Sigmoid colon (tissue), 6 donors: ENCODE measurements at regions not wholly inside any gene's neighbourhood (a gene's known extent, or its start where the extent isn't known, plus 50 kb on each side); places are given as distances from the start of the nearest gene placed in this dataset.

Experiments
- DNase-seq: peaks from one replicate; pipeline ENCODE4 v3.0.0-alpha.2; 2019
- H3K27ac ChIP-seq, 4 donors: fragments of 200-600 bp; sonication (generic); one replicate each; pipeline ENCODE4 v1.5.1; 2016 to 2019; ENCODE audit warnings: mild to moderate bottlenecking in 1 of 4
- H3K27me3 ChIP-seq, 3 donors: fragments of 200-600 bp; sonication (generic); one replicate each; pipeline ENCODE4 v1.5.1; 2019; ENCODE audit warnings: mild to moderate bottlenecking in 1 of 3
- H3K36me3 ChIP-seq, 4 donors: fragments of 200-600 bp; sonication (generic); one replicate each; pipeline ENCODE4 v1.5.1; 2016 to 2019
- H3K4me1 ChIP-seq, 4 donors: fragments of 200-600 bp; sonication (generic); one replicate each; pipeline ENCODE4 v1.5.1; 2017 to 2019
- H3K4me3 ChIP-seq, 4 donors: fragments of 200-600 bp; sonication (generic); one replicate each; pipeline ENCODE4 v1.5.1; 2017 to 2019; ENCODE audit warnings: mild to moderate bottlenecking in 2 of 4, moderate library complexity in 1 of 4
- H3K9me3 ChIP-seq, 4 donors: fragments of 200-600 bp in 3 of 4; sonication (generic) in 3 of 4; one replicate each; pipeline versions ENCODE4 v1.5.1 to v1.6.1; 2013 to 2019
- CTCF ChIP-seq, 4 experiments: fragments of 450-650 bp in 3 of 4; fragments of 200-600 bp in 1 of 4; IDR thresholded peaks; one replicate each; pipeline ENCODE4 v1.5.1; 2016 to 2019; ENCODE audit warnings: antibody characterized with exemption in 4 of 4, mild to moderate bottlenecking in 3 of 4, moderate library complexity in 2 of 4
- EP300 ChIP-seq, 4 donors: sonication (generic); formaldehyde crosslinking; IDR thresholded peaks; one replicate each; pipeline ENCODE4 v1.6.1; 2017; ENCODE audit warnings: antibody characterized with exemption in 4 of 4
- POLR2A ChIP-seq, 2 donors: fragments of 450-650 bp; IDR thresholded peaks; one replicate each; pipeline ENCODE4 v1.6.1; 2016; ENCODE audit warnings: antibody characterized with exemption in 2 of 2, mild to moderate bottlenecking in 2 of 2, moderate library complexity in 2 of 2
- POLR2AphosphoS5 ChIP-seq, 4 donors: sonication (generic); formaldehyde crosslinking; IDR thresholded peaks; one replicate each; pipeline ENCODE4 v1.6.1; 2017; ENCODE audit warnings: antibody characterized with exemption in 4 of 4
- WGBS, 2 donors: extraction: QIAGEN DNeasy Blood & Tissue Kit; methylation state at CpG; one replicate each; pipeline ENCODE4 v1.1.7; 2013; 5-methylcytosine and 5-hydroxymethylcytosine counted together
- intact Hi-C: fragments of 100-400 bp; cut with DNase I; formaldehyde crosslinking; loops from one replicate; pipeline ENCODE4 v1.15.1; 2023
- donor health status: healthy with polysubstance abuse.
- donor health status: healthy.

- no peak overlapping the region for H3K4me3 ChIP-seq
- H3K27ac ChIP-seq: no peak overlapping the region
- no peaks in the 10 kb centered on the region for H3K27me3 ChIP-seq
- intact Hi-C loops: no loop called here
- 83 to 90% methylated on average over 3 of the region's 3 CpGs for WGBS, 2 donors
- DNase-seq: no peak
- H3K9me3 ChIP-seq: peaks cover 0 to 2% (median 0%) of the 10 kb centered on the region in 4 donors
- no peak for TF ChIP-seq CTCF (IDR thresholded peaks at IDR 0.05)
- TF ChIP-seq POLR2A (IDR thresholded peaks at IDR 0.05): no peak
- TF ChIP-seq POLR2AphosphoS5 (IDR thresholded peaks at IDR 0.05): no peak
- TF ChIP-seq EP300 (IDR thresholded peaks at IDR 0.05): no peak
- H3K4me1 ChIP-seq: no peaks in the 10 kb centered on the region
- H3K36me3 ChIP-seq: no peaks in the 10 kb centered on the region
Measured at GRCh38 chr2:123127236-123127635, 897.9 kb upstream of the CNTNAP5 start.

- intact Hi-C loops: no loop called here
Measured at GRCh38 chr2:123128951-123129350, 896.1 kb upstream of the CNTNAP5 start.

GRCh38 chr2:123136419-123136818, 888.7 kb upstream of the CNTNAP5 start:
- 81% methylated on average over 4 of the region's 4 CpGs for WGBS, 2 donors
- H3K9me3 ChIP-seq: no peaks in the 10 kb centered on the region
- intact Hi-C loops: no loop called here
- no peaks in the 10 kb centered on the region for H3K27me3 ChIP-seq
- no peak overlapping the region for H3K4me3 ChIP-seq
- H3K36me3 ChIP-seq: no peaks in the 10 kb centered on the region
- no peak overlapping the region for H3K27ac ChIP-seq
- no peak for DNase-seq
- TF ChIP-seq POLR2AphosphoS5 (IDR thresholded peaks at IDR 0.05): no peak
- TF ChIP-seq EP300 (IDR thresholded peaks at IDR 0.05): no peak
- TF ChIP-seq CTCF (IDR thresholded peaks at IDR 0.05): no peak
- TF ChIP-seq POLR2A (IDR thresholded peaks at IDR 0.05): no peak
- no peaks in the 10 kb centered on the region for H3K4me1 ChIP-seq

More at GRCh38 chr2:123128951-123129350, 896.1 kb upstream of the CNTNAP5 start:
- no peak for DNase-seq
- Histone ChIP-seq H3K36me3 (no peaks in the 10 kb centered on the region), H3K27me3 (no peaks in the 10 kb centered on the region), H3K9me3 (peaks cover 0 to 2% (median 0%) of the 10 kb centered on the region in 4 donors), H3K4me1 (no peaks in the 10 kb centered on the region), H3K27ac (no peak overlapping the region), H3K4me3 (no peak overlapping the region)
- 45 to 70% methylated on average over 1 of the region's 1 CpG for WGBS, 2 donors
- no peak for TF ChIP-seq CTCF (IDR thresholded peaks at IDR 0.05)

- intact Hi-C loops: no loop called here
- H3K36me3 ChIP-seq: no peaks in the 10 kb centered on the region
- no peak for TF ChIP-seq EP300 (IDR thresholded peaks at IDR 0.05)
- TF ChIP-seq CTCF (IDR thresholded peaks at IDR 0.05): no peak
- TF ChIP-seq POLR2A (IDR thresholded peaks at IDR 0.05): no peak
- no peak for TF ChIP-seq POLR2AphosphoS5 (IDR thresholded peaks at IDR 0.05)
- no peaks in the 10 kb centered on the region for H3K27me3 ChIP-seq
- peaks cover 0 to 15% (median 2%) of the 10 kb centered on the region in 4 donors for H3K4me1 ChIP-seq
- H3K4me3 ChIP-seq: no peak overlapping the region
- DNase-seq: no peak
- peaks cover 0 to 4% (median 0%) of the 10 kb centered on the region in 4 donors for H3K9me3 ChIP-seq
- 83 to 94% methylated on average over 1 of the region's 1 CpG for WGBS, 2 donors
- H3K27ac ChIP-seq: no peak overlapping the region
Measured at GRCh38 chr2:123144082-123144481, 881.0 kb upstream of the CNTNAP5 start.

- 15 to 50% methylated on average over 1 of the region's 1 CpG for WGBS, 2 donors
- no peaks in the 10 kb centered on the region for H3K9me3 ChIP-seq
- intact Hi-C loops: no loop called here
Measured at GRCh38 chr2:123153041-123153440, 872.0 kb upstream of the CNTNAP5 start.

More at GRCh38 chr2:123153041-123153440, 872.0 kb upstream of the CNTNAP5 start:
- Histone ChIP-seq H3K27ac (no peak overlapping the region), H3K27me3 (no peaks in the 10 kb centered on the region), H3K4me1 (peaks cover 0 to 8% (median under 1%) of the 10 kb centered on the region in 4 donors), H3K36me3 (no peaks in the 10 kb centered on the region), H3K4me3 (no peak overlapping the region)
- TF ChIP-seq POLR2A (IDR thresholded peaks at IDR 0.05) (no peak), POLR2AphosphoS5 (IDR thresholded peaks at IDR 0.05) (no peak), EP300 (IDR thresholded peaks at IDR 0.05) (no peak), CTCF (IDR thresholded peaks at IDR 0.05) (no peak)
- DNase-seq: no peak
